ENCODE measurements at regions not wholly inside any gene's neighbourhood (a gene's known extent, or its start where the extent isn't known, plus 50 kb on each side); places are given as distances from the start of the nearest gene placed in this dataset.
"Not testable (repeated sequence)": the region's sequence is repeated elsewhere in the genome, so short reads cannot be mapped to it uniquely, and the experiment has no call there.

DNA sequence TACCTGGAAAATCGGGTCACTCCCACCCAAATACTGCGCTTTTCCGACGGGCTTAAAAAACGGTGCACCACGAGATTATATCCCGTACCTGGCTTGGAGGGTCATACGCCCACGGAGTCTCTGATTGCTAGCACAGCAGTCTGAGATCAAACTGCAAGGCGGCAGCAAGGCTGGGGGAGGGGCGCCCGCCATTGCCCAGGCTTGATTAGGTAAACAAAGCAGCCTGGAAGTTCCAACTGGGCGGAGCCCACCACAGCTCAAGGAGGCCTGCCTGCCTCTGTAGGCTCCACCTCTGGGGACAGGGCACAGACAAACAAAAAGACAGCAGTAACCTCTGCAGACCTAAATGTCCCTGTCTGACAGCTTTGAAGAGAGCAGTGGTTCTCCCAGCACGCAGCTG is 64.5 kb upstream of the OR5P2 start:
- H3K36me3 ChIP-seq (ENCODE audit: control insufficient read depth in 2 of 4, insufficient read depth in 4 of 4, low read length in 3 of 4); FAIRE-seq; POLR2A ChIA-PET (ENCODE audit: partially characterized antibody); H3K23me2 ChIP-seq (ENCODE audit: low read depth, low read length); H3K79me1 ChIP-seq (ENCODE audit: low read depth, low read length); H2BK20ac ChIP-seq (ENCODE audit: low read length); H2BK12ac ChIP-seq (ENCODE audit: low read depth, low read length); H3K18ac ChIP-seq (ENCODE audit: extremely low read depth, low read length); H3K56ac ChIP-seq (replicated peaks; ENCODE audit: insufficient read length, low read depth, low read length); H3K4me2 ChIP-seq (ENCODE audit: insufficient read depth in 1 of 2, low read depth in 2 of 2, low read length in 2 of 2); H2AFZ ChIP-seq (ENCODE audit: low read length); H4K20me1 ChIP-seq (replicated peaks in 1 of 2; ENCODE audit: control insufficient read depth in 1 of 2, insufficient read depth in 2 of 2, low read length in 2 of 2); CTCF ChIA-PET (ENCODE audit: partially characterized antibody); H3K9ac ChIP-seq (replicated peaks in 1 of 4; ENCODE audit: extremely low read depth in 1 of 4, low read depth in 3 of 4, low read length in 3 of 4); H3K23ac ChIP-seq (ENCODE audit: insufficient read length); H3K4me1 ChIP-seq (replicated peaks in 1 of 4; ENCODE audit: control insufficient read depth in 3 of 4, insufficient read depth in 4 of 4, low read length in 3 of 4); H3K27me3 ChIP-seq (replicated peaks in 1 of 4; ENCODE audit: control insufficient read depth in 3 of 4, extremely low read depth in 1 of 4, insufficient read depth in 3 of 4, low read length in 3 of 4); H2BK15ac ChIP-seq (ENCODE audit: low read length); H4K5ac ChIP-seq (ENCODE audit: insufficient read length, low read depth, low read length); H2AK5ac ChIP-seq (ENCODE audit: low read depth, low read length); H3K14ac ChIP-seq (ENCODE audit: insufficient read length); H3K4ac ChIP-seq (replicated peaks; ENCODE audit: insufficient read length, low read depth, low read length); H3K27ac ChIP-seq (ENCODE audit: low read depth, low read length); H2BK5ac ChIP-seq (ENCODE audit: low read depth, low read length); H4K91ac ChIP-seq (replicated peaks; ENCODE audit: insufficient read length, low read length); H2BK120ac ChIP-seq (replicated peaks; ENCODE audit: low read depth, low read length); H3K9me3 ChIP-seq (ENCODE audit: insufficient read depth in 2 of 2, low read depth in 1 of 2, low read length in 1 of 2); H3K79me2 ChIP-seq (ENCODE audit: control insufficient read depth in 1 of 2, insufficient read depth in 2 of 2, low read length in 2 of 2); H4K8ac ChIP-seq (ENCODE audit: extremely low read depth, insufficient read depth, low read length): not testable (repeated sequence)
- peak overlapping the region in 2 of 4 experiments; percentile 9 to 12; a peak in 1 of 8 replicates for H3K4me3 ChIP-seq (ENCODE audit: extremely low read depth in 1 of 4, insufficient read depth in 2 of 4, low read depth in 3 of 4, low read length in 4 of 4)
- 0 out of 2 replicates have a peak, but pooled peaks have one; percentile 41 for TF ChIP-seq RBBP5 (IDR thresholded peaks at IDR 0.05; ENCODE audit: borderline replicate concordance, low read depth, low read length)
- WGBS, 2 experiments (ENCODE audit: extremely low coverage in 1 of 2, insufficient coverage in 1 of 2, insufficient read length in 1 of 2, insufficient replicate concordance in 2 of 2, low coverage in 1 of 2, low lambda C conversion rate in 2 of 2, missing lambda C conversion rate in 1 of 2): 79% methylated on average over 12 of the region's 14 CpGs; no CpG with 5 or more reads in 1 of the 2 experiments
- peak in 1 of 2 experiments; percentile 61 for DNase-seq (ENCODE audit: low read depth in 1 of 2, low spot score in 2 of 2)

Measured in H1 (cell line).